SKM-1 treated with dmso at 0.1 percent for 144 hours (cell line): ENCODE measurements at regions not wholly inside any gene's neighbourhood (a gene's known extent, or its start where the extent isn't known, plus 50 kb on each side); places are given as distances from the start of the nearest gene placed in this dataset.

Experiments
- DNase-seq: peaks from one replicate; lab custom pipeline; 2025; ENCODE audit not compliant: unreplicated experiment; lab: John Stamatoyannopoulos, UW

GRCh38 chr1:191140038-191140437, 662.4 kb upstream of the BRINP3 start:
- no peak for DNase-seq

- DNase-seq: no peak
These were observed 665.1 kb upstream of the BRINP3 start for GRCh38 chr1:191142748-191143147.

GRCh38 chr1:191145834-191146233, 668.2 kb upstream of the BRINP3 start:
- no peak for DNase-seq

GRCh38 chr1:191151321-191151807, 673.7 kb upstream of the BRINP3 start:
- DNase-seq: no peak

- no peak for DNase-seq
These were observed 675.1 kb upstream of the BRINP3 start for GRCh38 chr1:191152776-191153175.

GRCh38 chr1:191155178-191155577, 677.5 kb upstream of the BRINP3 start:
- no peak for DNase-seq

- no peak for DNase-seq
These were observed 683.2 kb upstream of the BRINP3 start for GRCh38 chr1:191160837-191161236.

GRCh38 chr1:191162762-191163161, 685.1 kb upstream of the BRINP3 start:
- DNase-seq: no peak

GRCh38 chr1:191163621-191164020, 686.0 kb upstream of the BRINP3 start:
- DNase-seq: no peak

- peak; percentile 26 for DNase-seq
These were observed 696.6 kb upstream of the BRINP3 start for GRCh38 chr1:191174298-191174697.

- DNase-seq: no peak
These were observed 698.5 kb upstream of the BRINP3 start for GRCh38 chr1:191176131-191176530.

GRCh38 chr1:191206513-191207207, 729.0 kb upstream of the BRINP3 start:
- DNase-seq: no peak

- DNase-seq: no peak
These were observed 744.5 kb upstream of the BRINP3 start for GRCh38 chr1:191222206-191222605.

GRCh38 chr1:191240925-191241324, 763.3 kb upstream of the BRINP3 start:
- DNase-seq: no peak

GRCh38 chr1:191255354-191256054, 777.8 kb upstream of the BRINP3 start:
- DNase-seq: peak; percentile 24

- DNase-seq: no peak
These were observed 779.3 kb upstream of the BRINP3 start for GRCh38 chr1:191256917-191257316.

GRCh38 chr1:191260056-191260455, 782.4 kb upstream of the BRINP3 start:
- no peak for DNase-seq

- DNase-seq: peak; percentile 23
These were observed 783.4 kb upstream of the BRINP3 start for GRCh38 chr1:191261111-191261510.

GRCh38 chr1:191279266-191279800, 801.7 kb upstream of the BRINP3 start:
- DNase-seq: no peak

GRCh38 chr1:191284175-191284574, 806.5 kb upstream of the BRINP3 start:
- no peak for DNase-seq

- no peak for DNase-seq
These were observed 812.8 kb upstream of the BRINP3 start for GRCh38 chr1:191290441-191290840.

GRCh38 chr1:191305370-191305769, 827.7 kb upstream of the BRINP3 start:
- no peak for DNase-seq
